22Rv1 (cell line): ENCODE measurements at regions not wholly inside any gene's neighbourhood (a gene's known extent, or its start where the extent isn't known, plus 50 kb on each side); places are given as distances from the start of the nearest gene placed in this dataset.

ENCODE experiments used
- CTCF ChIP-seq: fragments of 450-650 bp; IDR thresholded peaks from 2 replicates; pipeline ENCODE4 v1.5.1; 2017; ENCODE audit warnings: mild to moderate bottlenecking
- ZFX ChIP-seq: fragments of 450-650 bp; IDR thresholded peaks from 2 replicates; pipeline ENCODE4 v1.6.1; 2017; ENCODE audit warnings: antibody characterized with exemption, borderline replicate concordance

- no peak for TF ChIP-seq CTCF
- no peak for TF ChIP-seq ZFX
Measured at GRCh38 chr13:84536906-84537305, 654.6 kb upstream of the SLITRK1 start.
